ENCODE measurements at regions not wholly inside any gene's neighbourhood (a gene's known extent, or its start where the extent isn't known, plus 50 kb on each side); places are given as distances from the start of the nearest gene placed in this dataset.

- in situ Hi-C loops (cut with HindIII; ENCODE audit: extremely low pct_ligation_motif_present, low pct_unique_long_range_greater_than_20kb) = no loop called here
- intact Hi-C loops (cut with micrococcal nuclease; ENCODE audit: unreplicated experiment) = no loop called here
- no peak for DNase-seq (ENCODE audit: low spot score)
- TF ChIP-seq FOSL1 (CRISPR knock-in tag; IDR thresholded peaks at IDR 0.05; ENCODE audit: borderline replicate concordance) (no peak), CC2D1A (CRISPR knock-in tag; IDR thresholded peaks at IDR 0.05) (no peak), FOXK2 (IDR thresholded peaks at IDR 0.05) (no peak), YY1 (IDR thresholded peaks at IDR 0.05; ENCODE audit: insufficient read depth, insufficient replicate concordance, low read depth, low read length) (no peak), ZHX2 (IDR thresholded peaks at IDR 0.05; ENCODE audit: low read depth) (no peak), ZHX2 (CRISPR knock-in tag; IDR thresholded peaks at IDR 0.05; ENCODE audit: borderline replicate concordance) (no peak), PHF8 (CRISPR knock-in tag; IDR thresholded peaks at IDR 0.05) (no peak), GATA4 (IDR thresholded peaks at IDR 0.05; ENCODE audit: borderline replicate concordance, low read depth) (no peak), ZNF710 (CRISPR knock-in tag; IDR thresholded peaks at IDR 0.05; ENCODE audit: borderline replicate concordance) (no peak), ZBTB1 (CRISPR knock-in tag; IDR thresholded peaks at IDR 0.05; ENCODE audit: borderline replicate concordance) (no peak), KLF16 (CRISPR knock-in tag; IDR thresholded peaks at IDR 0.05) (no peak), XRCC5 (optimal IDR thresholded peaks at IDR 0.05; ENCODE audit: low read length) (no peak), ATF1 (CRISPR knock-in tag; IDR thresholded peaks at IDR 0.05) (no peak), MEIS1 (CRISPR knock-in tag; IDR thresholded peaks at IDR 0.05; ENCODE audit: borderline replicate concordance) (no peak), ZNF354B (CRISPR knock-in tag; IDR thresholded peaks at IDR 0.05) (no peak), ZNF878 (CRISPR knock-in tag; IDR thresholded peaks at IDR 0.05) (no peak), SP2 (CRISPR knock-in tag; IDR thresholded peaks at IDR 0.05) (no peak)
- ChIA-PET POLR2A (no interaction called here), CTCF (ENCODE audit: low intra/inter-chr PET ratio, low total read pairs) (no interaction called here)
- no peak overlapping the region for H3K4me2 ChIP-seq (ENCODE audit: low read depth, low read length)
- ATAC-seq = no peak
- H3K4me1 ChIP-seq (ENCODE audit: insufficient read depth, low read length) = no peaks in the 10 kb centered on the region
- H3K79me2 ChIP-seq (ENCODE audit: insufficient read depth, low read length) = no peaks in the 10 kb centered on the region
- peaks cover 33% of the 10 kb centered on the region for H3K9me3 ChIP-seq (ENCODE audit: low read length)
- H4K20me1 ChIP-seq (ENCODE audit: insufficient read depth, low read length) = no peaks in the 10 kb centered on the region
- H3K9ac ChIP-seq (ENCODE audit: insufficient read depth, low read depth, low read length) = no peak overlapping the region
- no peak for FAIRE-seq
- no peak overlapping the region for H2AFZ ChIP-seq (ENCODE audit: low read length)
- no peaks in the 10 kb centered on the region for H3K36me3 ChIP-seq (replicated peaks in 1 of 2; ENCODE audit: control insufficient read depth in 1 of 2, insufficient read depth in 2 of 2, low read length in 2 of 2)
- BruUV-seq (replicated peaks) = no TSS peak
- H3K27me3 ChIP-seq (ENCODE audit: control insufficient read depth in 1 of 2, insufficient read depth in 2 of 2, low read length in 2 of 2) = no peaks in the 10 kb centered on the region
- no peak overlapping the region for H3K27ac ChIP-seq (ENCODE audit: extremely low read length, insufficient read depth, low read length)
- H3K4me3 ChIP-seq (replicated peaks in 1 of 3; ENCODE audit: insufficient read depth in 1 of 3, low read depth in 2 of 3, low read length in 3 of 3) = no peak overlapping the region
- WGBS (ENCODE audit: low lambda C conversion rate) = 0% methylated on average over 1 of the region's 1 CpG
These were observed 696.3 kb upstream of the UBE2E2 start for GRCh38 chr3:22506871-22507270.

All from HepG2 (cell line).